ENCODE measurements at regions not wholly inside any gene's neighbourhood (a gene's known extent, or its start where the extent isn't known, plus 50 kb on each side); places are given as distances from the start of the nearest gene placed in this dataset.

DNA sequence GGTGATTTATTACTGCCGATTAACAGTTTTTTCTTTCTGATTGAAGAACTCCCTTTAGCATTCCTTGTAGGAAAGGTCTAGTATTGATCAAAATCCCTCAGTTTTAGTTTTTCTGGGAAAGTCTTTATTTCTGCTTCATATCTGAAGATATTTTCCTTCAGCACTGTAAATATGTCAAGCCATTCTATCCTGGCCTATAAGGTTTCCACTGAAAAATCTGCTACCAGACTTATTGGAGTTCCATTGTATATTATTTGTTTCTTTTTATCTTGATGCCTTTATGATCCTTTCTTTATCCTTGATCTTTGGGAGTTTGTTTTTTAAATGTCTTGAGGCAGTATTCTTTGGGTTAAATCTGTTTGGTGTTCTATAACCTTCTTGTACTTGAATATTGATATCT lies 55.0 kb upstream of the TMTC1 start:
- TF ChIP-seq CTCF (IDR thresholded peaks at IDR 0.05) (no peak), POLR2A (IDR thresholded peaks at IDR 0.05) (no peak)

All from breast epithelium (tissue), 3 donors.